Stimulated activated CD4-positive, alpha-beta T cell treated with anti-CD3 and anti-CD28 coated beads, Interleukin-2, amount 100 ng/mL, for 48 hours (primary cell): ENCODE measurements at regions not wholly inside any gene's neighbourhood (a gene's known extent, or its start where the extent isn't known, plus 50 kb on each side); places are given as distances from the start of the nearest gene placed in this dataset.
"Not testable (repeated sequence)": the region's sequence is repeated elsewhere in the genome, so short reads cannot be mapped to it uniquely, and the experiment has no call there.

Source experiments
- DNase-seq, 2 donors: peaks; one replicate each; pipeline ENCODE4 v3.0.0-alpha.2; 2020

DNA sequence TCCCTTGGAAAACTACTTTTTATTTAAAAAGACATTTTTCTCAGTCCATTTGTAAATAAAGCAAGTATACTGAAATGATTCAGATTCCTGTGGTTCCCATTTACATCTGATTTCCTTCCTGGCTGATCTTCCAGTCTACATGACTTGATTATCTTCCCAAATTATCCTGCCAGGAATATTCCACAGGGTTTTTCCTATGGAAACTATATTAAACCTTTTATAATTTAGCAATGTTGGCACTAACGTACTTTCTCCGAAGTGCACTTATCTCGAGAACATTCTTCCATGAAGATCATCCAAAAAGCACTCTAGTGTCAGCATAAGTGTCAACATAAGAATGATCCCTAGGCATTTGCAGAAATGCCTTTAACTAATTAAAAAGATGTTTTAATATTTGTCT, 347.7 kb upstream of the KIF2B start:
- DNase-seq, result no peak

DNA sequence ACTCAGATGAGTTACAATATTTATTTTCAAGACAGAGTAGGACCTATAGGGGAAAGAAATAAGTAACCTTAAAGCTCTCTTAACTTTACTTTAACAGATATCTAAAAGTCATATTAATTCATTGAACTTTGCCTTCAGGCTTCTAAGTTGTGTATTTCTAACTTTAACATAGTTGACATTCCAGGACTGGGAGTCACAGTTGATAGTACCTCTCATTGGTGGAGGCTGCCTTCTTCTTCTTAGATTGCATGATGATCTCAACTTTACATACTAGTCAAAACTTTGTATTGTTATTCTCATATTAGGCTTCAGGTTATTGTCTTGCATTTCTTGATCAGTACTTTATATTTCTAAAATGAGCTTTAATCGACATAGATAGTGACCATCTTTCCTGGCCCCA, 350.1 kb upstream of the KIF2B start:
- no peak for DNase-seq

DNA sequence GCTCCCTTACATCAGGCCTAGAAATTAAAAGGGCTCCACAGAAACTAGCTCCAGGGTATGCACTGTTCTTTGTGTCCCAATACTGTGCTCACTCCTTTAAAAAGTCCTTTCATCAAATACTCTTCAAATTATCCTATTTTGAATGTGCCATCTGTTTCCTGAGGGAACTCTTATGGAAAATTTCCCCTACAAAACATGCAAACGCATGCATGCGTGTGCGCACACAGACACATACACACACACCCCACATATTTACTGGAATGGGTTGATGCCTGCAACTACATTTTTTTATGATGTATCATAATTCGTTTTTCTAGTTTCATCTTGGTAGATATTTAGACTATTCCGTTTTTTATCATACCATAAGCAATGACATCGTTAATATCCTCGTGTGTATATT, 351.2 kb upstream of the KIF2B start:
- no peak for DNase-seq

GRCh38 chr17:53470626-53471025, 352.1 kb upstream of the KIF2B start:
- DNase-seq, result no peak

DNA sequence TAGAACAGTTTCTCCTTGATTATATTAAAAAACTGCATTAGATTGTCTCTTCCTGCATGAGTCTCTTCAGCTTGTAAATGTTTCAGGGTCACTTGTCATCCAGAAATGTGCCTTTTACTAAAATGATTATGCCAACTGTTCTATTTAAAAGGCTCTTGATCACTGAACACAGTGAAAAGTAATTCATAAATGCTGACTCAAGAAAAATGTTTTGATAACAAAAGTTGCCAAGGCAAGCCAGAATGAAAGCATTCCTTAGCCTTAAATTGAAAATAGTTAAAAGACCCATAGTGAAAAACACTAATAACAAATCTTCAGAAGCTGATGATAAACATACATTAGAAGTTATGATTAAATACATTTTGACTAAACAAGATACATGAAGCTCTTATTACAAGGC, 356.0 kb upstream of the KIF2B start:
- no peak for DNase-seq

DNA sequence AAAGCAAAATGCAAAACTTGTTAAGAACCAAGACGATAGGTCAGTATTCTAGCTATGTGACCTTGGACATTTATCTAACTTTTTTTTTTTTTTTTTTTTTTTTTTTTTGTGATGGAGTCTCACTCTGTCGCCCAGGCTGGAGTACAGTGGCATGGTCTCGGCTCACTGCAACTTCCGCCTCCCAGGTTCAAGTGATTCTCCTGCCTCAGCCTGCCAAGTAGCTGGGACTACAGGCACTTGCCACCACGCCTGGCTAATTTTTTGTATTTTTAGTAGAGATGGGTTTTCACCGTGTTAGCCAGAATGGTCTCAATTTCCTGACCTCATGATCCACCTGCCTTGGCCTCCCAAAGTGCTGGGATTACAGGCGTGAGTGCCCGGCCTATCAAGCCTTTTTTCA, 358.3 kb upstream of the KIF2B start:
- not testable (repeated sequence) for DNase-seq

- DNase-seq, result no peak
Measured at GRCh38 chr17:53463363-53463762, 359.4 kb upstream of the KIF2B start.

GRCh38 chr17:53462393-53462811, 360.3 kb upstream of the KIF2B start:
- DNase-seq, result no peak

DNA sequence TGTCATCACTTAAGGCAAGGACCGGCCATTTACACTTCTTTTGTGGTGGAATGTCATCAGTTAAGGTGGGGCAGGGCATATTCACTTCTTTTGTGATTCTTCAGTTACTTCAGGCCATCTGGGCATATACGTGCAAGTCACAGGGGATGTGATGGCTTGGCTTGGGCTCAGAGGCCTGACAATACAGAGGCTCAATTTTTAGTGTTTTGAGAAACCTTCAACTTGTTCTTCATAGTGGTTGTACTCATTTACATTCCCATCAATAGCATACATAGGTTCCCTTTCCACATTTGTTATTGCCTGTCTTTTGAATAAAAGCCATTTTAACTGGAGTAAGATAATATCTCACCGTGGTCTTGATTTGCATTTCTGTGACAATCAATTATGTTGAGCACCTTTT, 366.8 kb upstream of the KIF2B start:
- not testable (repeated sequence) for DNase-seq

GRCh38 chr17:53454337-53454736, 368.4 kb upstream of the KIF2B start:
- no peak for DNase-seq

GRCh38 chr17:53449324-53449723, 373.4 kb upstream of the KIF2B start:
- DNase-seq, result no peak

DNA sequence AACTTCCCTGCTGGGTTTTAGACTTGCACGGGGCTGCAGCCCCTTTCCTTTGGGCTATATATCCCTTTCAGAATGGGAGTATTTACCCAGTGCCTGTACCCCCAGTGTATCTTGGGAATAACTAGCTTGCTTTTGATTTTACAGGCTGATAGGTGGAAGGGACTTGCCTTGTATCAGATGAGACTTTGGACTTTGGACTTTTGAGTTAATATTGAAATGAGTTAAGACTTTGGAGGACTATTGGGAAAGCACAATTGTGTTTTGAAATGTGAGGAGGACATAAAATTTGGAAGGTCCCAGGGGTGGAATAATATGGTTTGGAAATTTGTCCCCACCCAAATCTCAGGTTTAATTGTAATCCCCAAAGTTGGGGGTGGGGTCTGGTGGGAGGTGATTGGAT, 393.8 kb upstream of the KIF2B start:
- DNase-seq, result no peak

- no peak for DNase-seq
Measured at GRCh38 chr17:53426505-53426904, 396.2 kb upstream of the KIF2B start.

- DNase-seq, result no peak
Measured at GRCh38 chr17:53420035-53420641, 402.6 kb upstream of the KIF2B start.

DNA sequence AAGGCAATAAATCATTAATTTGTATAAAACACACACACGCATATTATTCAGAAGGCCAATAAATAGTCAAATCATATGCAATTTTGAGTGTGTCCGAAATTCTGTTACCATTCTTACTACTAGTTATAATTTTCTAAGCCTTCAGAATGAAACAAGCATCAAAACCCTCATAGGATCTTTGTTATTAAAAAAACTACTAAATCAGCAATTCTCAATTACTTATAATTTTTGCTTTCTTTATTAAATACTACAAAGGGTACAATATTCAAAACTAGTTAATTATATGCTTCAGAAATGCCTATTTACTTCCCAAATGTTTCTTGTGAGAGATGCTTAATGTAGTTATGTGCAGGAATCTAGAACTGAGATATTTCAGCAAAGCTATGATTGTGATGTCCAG, 413.1 kb upstream of the KIF2B start:
- DNase-seq, result no peak

DNA sequence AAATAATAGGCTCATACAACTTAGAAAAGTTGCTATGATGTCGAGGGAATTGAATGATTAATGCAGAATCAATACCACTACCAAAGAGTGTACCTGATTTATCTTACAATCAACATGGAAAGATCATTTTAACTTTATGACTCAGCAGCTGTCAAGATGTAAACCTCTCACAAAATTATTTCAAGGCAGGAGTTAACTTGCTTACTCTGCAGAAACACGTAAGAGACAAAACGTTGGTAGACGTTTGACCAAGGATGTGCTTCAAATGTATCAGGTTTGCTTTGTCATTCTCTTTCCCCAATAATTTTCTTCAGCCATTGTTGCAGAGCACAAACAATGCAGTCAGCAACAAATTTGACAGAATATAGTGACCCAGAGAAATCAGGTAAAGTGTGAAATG, 415.8 kb upstream of the KIF2B start:
- no peak for DNase-seq

DNA sequence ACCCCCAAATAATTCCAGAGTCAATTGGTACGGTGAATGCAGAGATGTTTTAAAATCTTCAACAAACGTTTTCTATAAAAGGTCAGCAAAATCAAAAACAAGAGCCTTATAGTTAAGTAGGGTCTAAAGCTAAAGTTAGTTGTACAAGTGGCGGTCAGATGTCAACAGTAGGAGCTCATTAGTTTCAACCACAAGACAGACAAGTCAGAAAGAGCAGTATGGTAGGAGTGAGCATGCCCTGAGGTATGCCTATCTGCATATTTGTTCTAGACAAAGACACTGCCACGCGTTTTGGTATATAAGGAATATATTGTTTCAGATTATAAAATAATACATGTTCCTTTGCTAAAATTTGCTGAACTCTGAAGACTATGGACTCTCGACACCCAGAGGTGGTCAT, 431.5 kb upstream of the KIF2B start:
- no peak for DNase-seq

GRCh38 chr17:53390575-53390974, 432.2 kb upstream of the KIF2B start:
- no peak for DNase-seq

DNA sequence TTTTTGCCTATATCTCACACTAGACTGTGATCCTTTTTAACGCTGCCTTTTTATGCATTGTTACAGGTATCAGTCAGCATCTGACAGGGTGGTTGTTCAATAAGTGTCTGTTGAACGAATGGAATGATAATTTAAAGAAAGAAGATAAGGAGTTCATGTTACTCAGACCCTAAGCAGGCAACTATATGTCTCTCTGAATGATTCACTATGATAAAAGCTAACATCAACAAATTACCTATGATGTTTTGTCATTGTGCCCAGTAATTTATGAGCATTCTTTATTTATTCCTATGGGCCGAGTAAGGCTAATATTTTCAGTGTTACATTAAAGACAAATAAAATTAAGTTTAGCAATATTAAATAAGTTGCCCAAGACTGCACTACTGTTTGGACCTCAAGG, 435.0 kb upstream of the KIF2B start:
- DNase-seq, result no peak

DNA sequence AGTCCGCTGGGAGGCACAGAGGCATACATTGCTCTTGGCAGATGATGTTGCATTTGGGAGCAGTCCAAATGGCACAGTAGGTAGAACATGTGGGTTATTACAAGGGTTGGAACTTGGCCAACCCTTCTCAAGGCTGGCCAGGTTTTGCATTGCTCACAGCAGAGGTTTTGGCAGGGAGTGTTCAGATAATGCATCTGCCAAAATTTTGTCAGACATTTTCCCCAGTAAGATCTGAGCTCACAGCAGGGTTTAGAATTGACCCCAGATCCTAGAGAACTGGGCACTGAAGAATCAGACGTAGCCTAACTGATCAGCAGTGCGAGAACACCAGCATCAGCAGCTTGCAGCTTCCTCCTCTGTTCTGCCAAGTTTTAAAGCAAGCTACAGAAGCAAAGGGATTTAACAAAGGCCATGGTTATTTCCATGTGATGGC, 468.8 kb upstream of the KIF2B start:
- no peak for DNase-seq

DNA sequence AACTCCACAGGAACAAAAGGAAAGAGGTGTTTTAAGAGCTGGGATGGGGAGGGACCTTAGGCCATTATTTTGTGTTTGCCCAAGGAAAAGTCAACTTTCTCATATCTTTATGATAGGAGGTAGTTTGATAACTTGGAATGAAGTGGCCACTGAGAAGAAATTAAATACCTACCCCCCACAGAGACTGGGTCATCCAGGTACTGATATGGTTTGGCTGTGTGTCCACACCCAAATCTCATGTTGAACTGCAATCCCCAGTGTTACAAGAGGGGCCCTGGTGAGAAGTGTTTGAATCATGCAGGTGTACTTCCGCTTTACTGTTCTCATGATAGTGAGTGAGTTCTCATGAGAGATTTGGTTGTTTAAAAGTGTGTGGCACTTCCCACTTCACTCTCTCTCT, 477.9 kb upstream of the KIF2B start:
- DNase-seq, result no peak

DNA sequence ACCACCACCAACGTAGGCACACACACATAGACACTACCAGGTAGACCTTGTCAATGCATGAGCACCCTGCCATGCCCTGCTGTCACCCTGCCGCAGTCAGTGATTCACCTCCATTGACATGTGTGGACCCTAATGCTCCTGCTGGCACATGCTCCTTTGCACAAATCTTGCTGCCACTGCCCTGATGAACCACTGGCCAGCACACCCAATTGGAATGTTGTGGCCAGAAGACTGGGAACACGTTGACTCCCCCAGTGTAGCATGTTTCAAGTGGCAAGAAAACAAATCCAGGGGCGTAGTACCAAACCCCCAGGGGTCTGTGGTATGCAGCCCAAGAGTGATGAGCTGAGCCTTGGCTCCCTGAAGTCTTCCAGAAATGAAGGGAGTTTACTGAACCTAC, 486.4 kb upstream of the KIF2B start:
- no peak for DNase-seq

GRCh38 chr17:53335443-53335842, 487.3 kb upstream of the KIF2B start:
- no peak for DNase-seq

DNA sequence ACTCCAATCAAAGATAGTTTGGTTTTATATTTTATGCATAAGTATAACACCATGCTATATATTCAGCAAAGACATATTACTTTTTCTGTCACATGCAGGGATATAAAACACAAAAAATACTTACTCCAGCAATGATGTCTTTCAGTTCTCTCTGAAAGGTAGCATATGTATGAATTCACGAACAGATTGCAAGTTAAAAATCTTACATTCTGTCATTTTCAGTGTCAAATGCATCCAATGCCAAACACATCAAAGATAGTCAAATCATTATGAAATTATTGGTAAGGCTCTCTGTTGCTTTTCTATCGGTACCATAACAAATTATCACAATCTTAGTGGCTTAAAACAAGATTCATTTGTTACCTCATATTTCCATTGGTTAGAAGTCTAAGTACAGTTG, 492.0 kb upstream of the KIF2B start:
- DNase-seq, result no peak

GRCh38 chr17:53321651-53322050, 501.1 kb upstream of the KIF2B start:
- no peak for DNase-seq

GRCh38 chr17:53319947-53320346, 502.8 kb upstream of the KIF2B start:
- DNase-seq, result no peak
